Endothelial cell of umbilical vein (primary cell): ENCODE measurements at regions not wholly inside any gene's neighbourhood (a gene's known extent, or its start where the extent isn't known, plus 50 kb on each side); places are given as distances from the start of the nearest gene placed in this dataset.
A peak's percentile ranks its signal among the peaks of the same experiment; 100 is the strongest.

Experiments used
- BruUV-seq: library from RNA; stranded (reverse); fragments of 400-500 nt; replicated peaks from 2 replicates; lab custom pipeline; 2021; lab: Mats Ljungman, UMichigan
- CTCF ChIA-PET: fragments of 300-600, 350-600 bp; sonication (Branson Sonifier 250); formaldehyde crosslinking; loops from one replicate; lab custom pipeline; 2021; ENCODE audit warnings: antibody characterized with exemption, inconsistent platforms; lab: Charles Lee
- POLR2A ChIA-PET: fragments of 300-600, 350-600 bp; sonication (Branson Sonifier 250); formaldehyde crosslinking; loops from one replicate; lab custom pipeline; 2021; ENCODE audit warnings: antibody characterized with exemption, inconsistent platforms; lab: Charles Lee
- DNase-seq: peaks from one replicate; pipeline ENCODE4 v3.0.0-alpha.2; 2011; ENCODE audit warnings: low read depth, low spot score
- FAIRE-seq: peaks from 2 replicates; lab custom pipeline; 2011; peaks lifted over from hg19 to GRCh38; lab: Jason Lieb, UNC
- H2AFZ ChIP-seq: 2 replicates; pipeline ENCODE4 v1.6.0; 2012; ENCODE audit warnings: low read depth, low read length, control low read depth, inconsistent platforms
- H3K27ac ChIP-seq: 2 replicates; pipeline ENCODE4 v1.5.1; 2011; ENCODE audit warnings: low read depth, mild to moderate bottlenecking, control low read depth, low read length, moderate library complexity; ENCODE audit not compliant: insufficient read depth
- H3K27me3 ChIP-seq, 2 experiments: 2 replicates each; pipeline versions ENCODE4 v1.6.0 to v1.6.1; 2011; ENCODE audit warnings: low read length in 2 of 2, mixed read lengths in 1 of 2; ENCODE audit not compliant: control insufficient read depth in 2 of 2, insufficient read depth in 2 of 2
- H3K36me3 ChIP-seq, 2 experiments: 2 replicates in 1 of 2; 3 replicates in 1 of 2; pipeline ENCODE4 v1.5.1; 2011; ENCODE audit warnings: low read length in 2 of 2, mild to moderate bottlenecking in 1 of 2, moderate library complexity in 1 of 2; ENCODE audit not compliant: control insufficient read depth in 2 of 2, insufficient read depth in 2 of 2; ENCODE audit errors: extremely low read depth in 1 of 2
- H3K4me1 ChIP-seq: 3 replicates; pipeline ENCODE4 v1.5.1; 2011; ENCODE audit warnings: mild to moderate bottlenecking, low read length; ENCODE audit not compliant: control insufficient read depth, insufficient read depth; ENCODE audit errors: extremely low read depth
- H3K4me2 ChIP-seq: 2 replicates; pipeline ENCODE4 v1.6.1; 2011; ENCODE audit warnings: low read length, control low read depth, mixed read lengths; ENCODE audit not compliant: insufficient read depth
- H3K4me3 ChIP-seq, 3 experiments: fragments of 200-600 bp in 1 of 3; sonication (generic), shearing (Covaris generic) in 1 of 3; replicated peaks in 1 of 3; 2 replicates each; pipeline ENCODE4 v1.5.1; 2011 to 2016; ENCODE audit warnings: control low read depth in 3 of 3, low read length in 3 of 3, mild to moderate bottlenecking in 2 of 3, inconsistent platforms in 1 of 3, low read depth in 1 of 3, moderate library complexity in 1 of 3; ENCODE audit not compliant: insufficient read depth in 1 of 3
- H3K79me2 ChIP-seq: 2 replicates; pipeline ENCODE4 v1.6.0; 2012; ENCODE audit warnings: low read length, inconsistent platforms; ENCODE audit not compliant: control insufficient read depth, insufficient read depth
- H3K9ac ChIP-seq: replicated peaks from 2 replicates; pipeline ENCODE3; 2011; ENCODE audit warnings: low read length, control low read depth; ENCODE audit not compliant: insufficient read depth; ENCODE audit errors: extremely low read depth
- H3K9me1 ChIP-seq: replicated peaks from 3 replicates; pipeline ENCODE4 v1.6.0; 2011; ENCODE audit warnings: mild to moderate bottlenecking, low read length; ENCODE audit not compliant: control insufficient read depth, insufficient read depth; ENCODE audit errors: extremely low read depth
- H3K9me3 ChIP-seq: replicated peaks from 2 replicates; pipeline ENCODE4 v1.5.1; 2012; ENCODE audit warnings: low read length, inconsistent platforms; ENCODE audit not compliant: control insufficient read depth, insufficient read depth
- H4K20me1 ChIP-seq: replicated peaks from 2 replicates; pipeline ENCODE3; 2011; ENCODE audit warnings: mild to moderate bottlenecking, low read length; ENCODE audit not compliant: control insufficient read depth, insufficient read depth; ENCODE audit errors: extremely low read depth
- CTCF ChIP-seq, 2 donors: IDR thresholded peaks; 1 replicate in 1 of 2; 2 replicates in 1 of 2; pipeline ENCODE4 v1.5.1; 2011; ENCODE audit warnings: low read length in 2 of 2, mild to moderate bottlenecking in 2 of 2, moderate library complexity in 2 of 2, control low read depth in 1 of 2, inconsistent platforms in 1 of 2, low read depth in 1 of 2; ENCODE audit not compliant: insufficient read depth in 1 of 2; ENCODE audit errors: extremely low read depth in 1 of 2
- EZH2 ChIP-seq: IDR thresholded peaks from 2 replicates; pipeline ENCODE4 v1.6.1; 2012; ENCODE audit warnings: borderline replicate concordance, low read depth, mild to moderate bottlenecking, moderate library complexity, low read length, inconsistent platforms; ENCODE audit not compliant: severe bottlenecking
- FOS ChIP-seq: IDR thresholded peaks from 2 replicates; pipeline ENCODE4 v1.6.1; 2011; ENCODE audit warnings: mild to moderate bottlenecking, low read length, moderate library complexity, borderline replicate concordance; ENCODE audit not compliant: insufficient read depth
- GATA2 ChIP-seq: IDR thresholded peaks from 2 replicates; pipeline ENCODE4 v1.7.0; 2011; ENCODE audit warnings: low read depth, mild to moderate bottlenecking, moderate library complexity, mixed read lengths, low read length; ENCODE audit not compliant: insufficient read length, insufficient read depth
- JUN ChIP-seq: IDR thresholded peaks from 2 replicates; pipeline ENCODE4 v1.6.1; 2011; ENCODE audit warnings: borderline replicate concordance, low read depth; ENCODE audit not compliant: insufficient read length, insufficient read depth
- MAX ChIP-seq: IDR thresholded peaks from 2 replicates; pipeline ENCODE4 v1.6.1; 2011; ENCODE audit not compliant: insufficient read depth, insufficient read length
- MYC ChIP-seq: IDR thresholded peaks from one replicate; pipeline ENCODE4 v1.6.1; 2011; ENCODE audit warnings: mild to moderate bottlenecking, low read depth, low read length
- POLR2A ChIP-seq: IDR thresholded peaks from 2 replicates; pipeline ENCODE4 v1.6.1; 2012; ENCODE audit warnings: low read depth, mild to moderate bottlenecking, control low read depth, low read length
- POLR2AphosphoS5 ChIP-seq: IDR thresholded peaks from 2 replicates; pipeline ENCODE4 v1.6.1; 2012; ENCODE audit warnings: low read depth, mild to moderate bottlenecking, control low read depth, low read length, moderate library complexity; ENCODE audit not compliant: insufficient read depth
- dilution Hi-C: fragments of 300-500 bp; cut with MboI; formaldehyde crosslinking; loops from one replicate; pipeline ENCODE4 v1.15.0; 2019; ENCODE audit warnings: low sequenced_read_pairs; ENCODE audit not compliant: extremely low pct_ligation_motif_present
- intact Hi-C: fragments of 100-400 bp; cut with micrococcal nuclease; formaldehyde crosslinking; loops from one replicate; pipeline ENCODE4 v1.10.0; 2022

GRCh38 chr20:11305406-11305805 is 612.3 kb upstream of the BTBD3 start:
- Histone ChIP-seq H3K27me3 (no peaks in the 10 kb centered on the region), H3K9me1 (no peaks in the 10 kb centered on the region), H3K4me3 (no peak overlapping the region), H3K4me1 (no peaks in the 10 kb centered on the region), H3K9ac (no peak overlapping the region), H3K79me2 (no peaks in the 10 kb centered on the region), H3K4me2 (no peak overlapping the region), H3K36me3 (no peaks in the 10 kb centered on the region), H3K27ac (no peak overlapping the region), H3K9me3 (no peaks in the 10 kb centered on the region), H2AFZ (no peak overlapping the region), H4K20me1 (no peaks in the 10 kb centered on the region)
- ChIA-PET CTCF (interaction anchor here (0.7 kb wide), 1 partner anchor 15 kb away, joined by 3 read pairs; no protein-coding TSS in a partner anchor), POLR2A (no interaction called here)
- intact Hi-C loops: no loop called here
- dilution Hi-C loops: no loop called here
- FAIRE-seq (no peak), DNase-seq (peak; percentile 28)
- no TSS peak for BruUV-seq
- TF ChIP-seq MYC (no peak), POLR2AphosphoS5 (no peak), MAX (no peak), EZH2 (no peak), JUN (no peak), GATA2 (no peak), CTCF (IDR thresholded peaks at IDR 0.05; ENCODE audit: extremely low read depth in 1 of 2, insufficient read depth in 1 of 2, low read depth in 1 of 2, low read length in 2 of 2) (no peak), FOS (no peak), POLR2A (no peak)
